CD14-positive monocyte (primary cell): ENCODE measurements at regions not wholly inside any gene's neighbourhood (a gene's known extent, or its start where the extent isn't known, plus 50 kb on each side); places are given as distances from the start of the nearest gene placed in this dataset.

Experiments
- DNase-seq, 3 donors: peaks; one replicate each; pipeline ENCODE4 v3.0.0-alpha.2; 2011 to 2022
- H2AFZ ChIP-seq: 2 replicates; pipeline ENCODE4 v1.6.0; 2012; ENCODE audit warnings: mild to moderate bottlenecking, low read depth, low read length, inconsistent platforms; ENCODE audit not compliant: insufficient read depth, poor library complexity, severe bottlenecking
- H3K27ac ChIP-seq, 2 donors: 1 replicate in 1 of 2; 2 replicates in 1 of 2; pipeline ENCODE4 v1.5.1; 2012 to 2013; ENCODE audit warnings: low read length in 2 of 2, control low read depth in 1 of 2, inconsistent platforms in 1 of 2, low read depth in 1 of 2, mild to moderate bottlenecking in 1 of 2
- H3K27me3 ChIP-seq, 2 donors: one replicate each; pipeline versions ENCODE4 v1.6.0 to v1.6.1; 2011 to 2013; ENCODE audit warnings: low read length in 2 of 2; ENCODE audit not compliant: control insufficient read depth in 2 of 2, insufficient read depth in 2 of 2
- H3K36me3 ChIP-seq, 2 donors: replicated peaks in 1 of 2; 1 replicate in 1 of 2; 2 replicates in 1 of 2; pipeline versions ENCODE4 v1.5.1 to v1.6.1; 2012 to 2013; ENCODE audit warnings: low read length in 2 of 2, control low read depth in 1 of 2, inconsistent platforms in 1 of 2, mild to moderate bottlenecking in 1 of 2; ENCODE audit not compliant: insufficient read depth in 2 of 2, control insufficient read depth in 1 of 2
- H3K4me1 ChIP-seq, 2 donors: 1 replicate in 1 of 2; 2 replicates in 1 of 2; pipeline versions ENCODE4 v1.5.1 to v1.6.1; 2012 to 2013; ENCODE audit warnings: low read length in 2 of 2, control low read depth in 1 of 2, inconsistent platforms in 1 of 2, mild to moderate bottlenecking in 1 of 2, moderate library complexity in 1 of 2; ENCODE audit not compliant: insufficient read depth in 2 of 2, control insufficient read depth in 1 of 2
- H3K4me2 ChIP-seq: replicated peaks from 2 replicates; pipeline ENCODE3; 2012; ENCODE audit warnings: low read length, moderate library complexity, mild to moderate bottlenecking; ENCODE audit not compliant: poor library complexity, severe bottlenecking; ENCODE audit errors: extremely low read depth
- H3K4me3 ChIP-seq, 3 experiments: fragments of 200-600 bp in 1 of 3; sonication (generic) in 1 of 3; replicated peaks in 1 of 3; 1 replicate in 2 of 3; 2 replicates in 1 of 3; pipeline ENCODE4 v1.5.1; 2011 to 2013; ENCODE audit warnings: low read length in 3 of 3, mild to moderate bottlenecking in 3 of 3, control low read depth in 2 of 3, low read depth in 2 of 3, inconsistent platforms in 1 of 3, moderate library complexity in 1 of 3
- H3K79me2 ChIP-seq: 2 replicates; pipeline ENCODE4 v1.6.0; 2012; ENCODE audit warnings: mild to moderate bottlenecking, control low read depth, inconsistent platforms, low read length, moderate library complexity; ENCODE audit not compliant: insufficient read depth
- H3K9ac ChIP-seq: 2 replicates; pipeline ENCODE4 v1.6.0; 2017; ENCODE audit warnings: low read length, mild to moderate bottlenecking; ENCODE audit not compliant: insufficient read depth, poor library complexity, severe bottlenecking
- H3K9me3 ChIP-seq, 2 donors: replicated peaks in 1 of 2; 1 replicate in 1 of 2; 2 replicates in 1 of 2; pipeline versions ENCODE4 v1.5.1 to v1.6.1; 2012 to 2013; ENCODE audit warnings: low read length in 2 of 2, control low read depth in 1 of 2; ENCODE audit not compliant: control insufficient read depth in 1 of 2, insufficient read depth in 1 of 2
- H4K20me1 ChIP-seq: 2 replicates; pipeline ENCODE4 v1.6.0; 2012; ENCODE audit warnings: mild to moderate bottlenecking, low read length, control low read depth, moderate library complexity; ENCODE audit not compliant: insufficient read depth
- H3K27ac Mint-ChIP-seq, 7 donors: one replicate each; pipeline ENCODE4 v1.8.0; 2020; ENCODE audit warnings: mild to moderate bottlenecking in 7 of 7, mixed read lengths in 7 of 7, moderate library complexity in 6 of 7, inconsistent platforms in 2 of 7
- H3K27me3 Mint-ChIP-seq, 3 donors: one replicate each; pipeline ENCODE4 v1.8.0; 2021 to 2022; ENCODE audit warnings: low read depth in 3 of 3, mild to moderate bottlenecking in 3 of 3, mixed read lengths in 3 of 3, moderate library complexity in 3 of 3, inconsistent platforms in 1 of 3
- H3K36me3 Mint-ChIP-seq, 2 donors: one replicate each; pipeline ENCODE4 v1.8.0; 2020; ENCODE audit warnings: mixed read lengths in 2 of 2, inconsistent platforms in 1 of 2, mild to moderate bottlenecking in 1 of 2
- H3K4me1 Mint-ChIP-seq: one replicate; pipeline ENCODE4 v1.8.0; 2020; ENCODE audit warnings: mild to moderate bottlenecking, mixed read lengths
- H3K4me3 Mint-ChIP-seq, 2 donors: one replicate each; pipeline ENCODE4 v1.8.0; 2020; ENCODE audit warnings: mild to moderate bottlenecking in 2 of 2, mixed read lengths in 2 of 2, moderate library complexity in 1 of 2
- H3K9me3 Mint-ChIP-seq, 7 donors: one replicate each; pipeline ENCODE4 v1.8.0; 2020 to 2022; ENCODE audit warnings: mixed read lengths in 7 of 7, mild to moderate bottlenecking in 6 of 7, moderate library complexity in 6 of 7, inconsistent platforms in 2 of 7
- WGBS: methylation state at CpG from one replicate; pipeline ENCODE4 v1.1.5; 2013; ENCODE audit warnings: missing lambda C conversion rate; ENCODE audit not compliant: insufficient coverage; 5-methylcytosine and 5-hydroxymethylcytosine counted together
- intact Hi-C, 2 donors: fragments of 100-400 bp; cut with micrococcal nuclease; formaldehyde crosslinking; loops; one replicate each; pipeline versions ENCODE4 v1.15.0 to v1.15.1; 2023
- TF ChIP-seq, protein P1 (sequence below): fragments of 200-600 bp; IDR thresholded peaks from one replicate; pipeline ENCODE4 v1.8.0; 2022; ENCODE audit warnings: antibody characterized with exemption, mild to moderate bottlenecking

DNA sequence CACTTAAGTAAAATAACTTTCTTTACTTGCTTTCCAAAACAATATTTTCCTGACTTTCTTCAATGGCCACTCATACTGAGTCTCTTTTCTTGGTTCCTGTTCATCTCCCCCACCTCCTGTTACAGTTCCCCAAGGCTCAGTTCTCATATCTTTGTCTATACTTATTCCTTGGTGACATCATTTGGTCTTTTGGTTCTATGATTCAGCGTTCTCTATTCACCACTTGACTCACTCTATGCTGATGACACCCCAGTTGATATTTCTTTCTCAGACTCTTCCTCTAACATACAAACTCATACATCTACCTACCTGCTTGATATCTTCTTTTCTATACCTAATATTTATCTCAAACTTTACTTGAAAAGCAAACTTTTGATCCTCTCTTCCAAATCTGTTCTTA, 85.0 kb upstream of the P3H2 start:
- Histone ChIP-seq H3K4me3 (no peak overlapping the region), H3K9ac (no peak overlapping the region), H3K79me2 (no peaks in the 10 kb centered on the region), H3K4me2 (no peak overlapping the region), H3K9me3 (no peaks in the 10 kb centered on the region), H3K27me3 (no peaks in the 10 kb centered on the region), H3K4me1 (peaks cover 0 to 2% of the 10 kb centered on the region in 2 donors), H2AFZ (no peak overlapping the region), H4K20me1 (no peaks in the 10 kb centered on the region), H3K27ac (no peak overlapping the region), H3K36me3 (no peaks in the 10 kb centered on the region)
- H3K27me3 Mint-ChIP-seq, result peaks cover 0 to 5% (median 2%) of the 10 kb centered on the region in 3 donors
- DNase-seq, result peak; percentile 27 to 74 (median 30)
- H3K4me3 Mint-ChIP-seq, result no peak overlapping the region
- no peaks in the 10 kb centered on the region for H3K9me3 Mint-ChIP-seq
- WGBS, result 42% methylated on average over 1 of the region's 1 CpG
- H3K27ac Mint-ChIP-seq, result no peak overlapping the region
- TF ChIP-seq, protein P1, sequence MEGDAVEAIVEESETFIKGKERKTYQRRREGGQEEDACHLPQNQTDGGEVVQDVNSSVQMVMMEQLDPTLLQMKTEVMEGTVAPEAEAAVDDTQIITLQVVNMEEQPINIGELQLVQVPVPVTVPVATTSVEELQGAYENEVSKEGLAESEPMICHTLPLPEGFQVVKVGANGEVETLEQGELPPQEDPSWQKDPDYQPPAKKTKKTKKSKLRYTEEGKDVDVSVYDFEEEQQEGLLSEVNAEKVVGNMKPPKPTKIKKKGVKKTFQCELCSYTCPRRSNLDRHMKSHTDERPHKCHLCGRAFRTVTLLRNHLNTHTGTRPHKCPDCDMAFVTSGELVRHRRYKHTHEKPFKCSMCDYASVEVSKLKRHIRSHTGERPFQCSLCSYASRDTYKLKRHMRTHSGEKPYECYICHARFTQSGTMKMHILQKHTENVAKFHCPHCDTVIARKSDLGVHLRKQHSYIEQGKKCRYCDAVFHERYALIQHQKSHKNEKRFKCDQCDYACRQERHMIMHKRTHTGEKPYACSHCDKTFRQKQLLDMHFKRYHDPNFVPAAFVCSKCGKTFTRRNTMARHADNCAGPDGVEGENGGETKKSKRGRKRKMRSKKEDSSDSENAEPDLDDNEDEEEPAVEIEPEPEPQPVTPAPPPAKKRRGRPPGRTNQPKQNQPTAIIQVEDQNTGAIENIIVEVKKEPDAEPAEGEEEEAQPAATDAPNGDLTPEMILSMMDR, result no peak
- intact Hi-C loops, result no loop called here
- H3K4me1 Mint-ChIP-seq, result peaks cover 7% of the 10 kb centered on the region
- H3K36me3 Mint-ChIP-seq, result no peaks in the 10 kb centered on the region

DNA sequence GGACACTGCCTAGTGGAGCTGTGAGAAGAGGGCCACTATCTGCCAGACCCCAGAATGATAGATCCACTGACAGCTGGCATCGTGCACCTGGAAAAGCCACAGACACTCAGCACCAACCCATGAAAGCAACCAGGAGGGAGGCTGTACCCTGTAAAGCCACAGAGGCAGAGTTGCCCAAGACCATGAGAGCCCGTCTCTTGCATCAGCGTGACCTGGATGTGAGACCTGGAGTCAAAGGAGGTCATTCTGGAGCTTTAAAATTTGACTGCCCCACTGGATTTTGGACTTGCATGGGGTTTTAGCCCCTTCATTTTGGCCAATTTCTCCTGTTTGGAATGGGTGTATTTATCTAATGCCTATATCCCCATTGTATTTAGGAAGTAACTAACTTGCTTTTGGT, 83.5 kb upstream of the P3H2 start:
- Mint-ChIP-seq H3K27ac (peak overlapping the region in 1 of 7 donors; percentile 33), H3K36me3 (no peaks in the 10 kb centered on the region), H3K27me3 (peaks cover 0 to 5% (median 3%) of the 10 kb centered on the region in 3 donors), H3K4me1 (peaks cover 7% of the 10 kb centered on the region), H3K9me3 (no peaks in the 10 kb centered on the region), H3K4me3 (no peak overlapping the region)
- Histone ChIP-seq H2AFZ (no peak overlapping the region), H3K4me3 (no peak overlapping the region), H3K27me3 (no peaks in the 10 kb centered on the region), H3K9ac (no peak overlapping the region), H3K9me3 (no peaks in the 10 kb centered on the region), H3K4me2 (no peak overlapping the region), H3K4me1 (peaks cover 0 to 2% of the 10 kb centered on the region in 2 donors), H3K27ac (no peak overlapping the region), H4K20me1 (no peaks in the 10 kb centered on the region), H3K36me3 (no peaks in the 10 kb centered on the region), H3K79me2 (no peaks in the 10 kb centered on the region)
- intact Hi-C loops, result loop anchor here in 1 of 2 donors (5.0 kb wide), 1 partner anchor 237 kb away; no protein-coding TSS in a partner anchor
- TF ChIP-seq, protein P1, result no peak
- no peak for DNase-seq
- 76% methylated on average over 3 of the region's 3 CpGs for WGBS
